H9 (cell line): ENCODE measurements at regions not wholly inside any gene's neighbourhood (a gene's known extent, or its start where the extent isn't known, plus 50 kb on each side); places are given as distances from the start of the nearest gene placed in this dataset.

Source experiments
- DNase-seq: peaks from one replicate; pipeline ENCODE4 v3.0.0-alpha.2; 2017
- H2AFZ ChIP-seq: one replicate; pipeline ENCODE4 v1.6.1; 2013; ENCODE audit warnings: mild to moderate bottlenecking, low read length, control low read depth, moderate library complexity
- H2AK5ac ChIP-seq: 2 replicates; pipeline ENCODE4 v1.6.1; 2013; ENCODE audit warnings: low read length, control low read depth, mixed read lengths; ENCODE audit not compliant: insufficient read length
- H2BK120ac ChIP-seq: one replicate; pipeline ENCODE4 v1.6.1; 2013; ENCODE audit warnings: low read depth, mild to moderate bottlenecking, low read length, control low read depth, inconsistent platforms; ENCODE audit not compliant: poor library complexity, severe bottlenecking
- H2BK12ac ChIP-seq: 2 replicates; pipeline ENCODE4 v1.6.1; 2013; ENCODE audit warnings: low read length, control low read depth, mixed read lengths, low read depth; ENCODE audit not compliant: insufficient read length
- H2BK15ac ChIP-seq: 2 replicates; pipeline ENCODE4 v1.6.1; 2013; ENCODE audit warnings: low read depth, low read length, control low read depth
- H2BK20ac ChIP-seq: one replicate; pipeline ENCODE4 v1.6.1; 2013; ENCODE audit warnings: low read depth, mild to moderate bottlenecking, low read length, control low read depth, inconsistent platforms; ENCODE audit not compliant: poor library complexity, severe bottlenecking
- H2BK5ac ChIP-seq: 2 replicates; pipeline ENCODE4 v1.6.1; 2013; ENCODE audit warnings: low read length, control low read depth, mixed read lengths; ENCODE audit not compliant: insufficient read length
- H3K14ac ChIP-seq: 2 replicates; pipeline ENCODE4 v1.6.1; 2013; ENCODE audit warnings: low read length, control low read depth; ENCODE audit not compliant: insufficient read depth
- H3K18ac ChIP-seq: 2 replicates; pipeline ENCODE4 v1.6.1; 2013; ENCODE audit warnings: low read depth, mild to moderate bottlenecking, mixed read lengths, low read length, control low read depth; ENCODE audit not compliant: insufficient read length
- H3K23ac ChIP-seq: 2 replicates; pipeline ENCODE4 v1.6.1; 2013; ENCODE audit warnings: low read length, control low read depth, mixed read lengths, low read depth; ENCODE audit not compliant: insufficient read length
- H3K23me2 ChIP-seq: 2 replicates; pipeline ENCODE4 v1.6.1; 2013; ENCODE audit warnings: low read depth, mild to moderate bottlenecking, mixed read lengths, low read length, control low read depth; ENCODE audit not compliant: insufficient read length, poor library complexity, severe bottlenecking
- H3K27ac ChIP-seq: 2 replicates; pipeline ENCODE4 v1.5.1; 2013; ENCODE audit warnings: low read length, control low read depth, mixed read lengths, low read depth; ENCODE audit not compliant: insufficient read length
- H3K27me3 ChIP-seq: 2 replicates; pipeline ENCODE4 v1.6.1; 2013; ENCODE audit warnings: low read length, control low read depth, inconsistent platforms; ENCODE audit not compliant: insufficient read depth
- H3K4ac ChIP-seq: 2 replicates; pipeline ENCODE4 v1.6.1; 2013; ENCODE audit warnings: low read depth, mild to moderate bottlenecking, control low read depth, inconsistent platforms, low read length, moderate library complexity
- H3K4me1 ChIP-seq: 2 replicates; pipeline ENCODE4 v1.6.1; 2013; ENCODE audit warnings: low read length, control low read depth, inconsistent platforms; ENCODE audit not compliant: insufficient read depth
- H3K4me2 ChIP-seq: 2 replicates; pipeline ENCODE4 v1.6.1; 2013; ENCODE audit warnings: low read length, control low read depth, mixed read lengths; ENCODE audit not compliant: insufficient read length, insufficient read depth
- H3K56ac ChIP-seq: 2 replicates; pipeline ENCODE4 v1.6.1; 2013; ENCODE audit warnings: low read depth, mild to moderate bottlenecking, mixed read lengths, low read length, control low read depth; ENCODE audit not compliant: insufficient read length
- H3K79me1 ChIP-seq: 2 replicates; pipeline ENCODE4 v1.6.1; 2013; ENCODE audit warnings: low read depth, mild to moderate bottlenecking, moderate library complexity, low read length, control low read depth, inconsistent platforms; ENCODE audit not compliant: insufficient read depth, poor library complexity, severe bottlenecking
- H3K79me2 ChIP-seq: 2 replicates; pipeline ENCODE4 v1.6.1; 2013; ENCODE audit warnings: low read length, control low read depth, inconsistent platforms; ENCODE audit not compliant: insufficient read depth
- H3K9ac ChIP-seq: 2 replicates; pipeline ENCODE4 v1.6.1; 2013; ENCODE audit warnings: low read length, control low read depth, mixed read lengths; ENCODE audit not compliant: insufficient read length; ENCODE audit errors: extremely low read depth
- H3K9me3 ChIP-seq: one replicate; pipeline ENCODE4 v1.6.1; 2013; ENCODE audit warnings: low read depth, low read length, inconsistent platforms; ENCODE audit not compliant: control insufficient read depth
- H3T11ph ChIP-seq: one replicate; pipeline ENCODE4 v1.6.1; 2013; ENCODE audit warnings: mild to moderate bottlenecking, low read length, control low read depth, inconsistent platforms
- H4K20me1 ChIP-seq: one replicate; pipeline ENCODE4 v1.6.1; 2013; ENCODE audit not compliant: control insufficient read depth, insufficient read length, insufficient read depth
- H4K5ac ChIP-seq: 2 replicates; pipeline ENCODE4 v1.6.1; 2013; ENCODE audit warnings: low read depth, mild to moderate bottlenecking, mixed read lengths, low read length, control low read depth; ENCODE audit not compliant: insufficient read length
- H4K8ac ChIP-seq: replicated peaks from 2 replicates; pipeline ENCODE4 v1.6.1; 2013; ENCODE audit warnings: low read length, control low read depth, mixed read lengths, low read depth; ENCODE audit not compliant: insufficient read length
- H4K91ac ChIP-seq: 2 replicates; pipeline ENCODE4 v1.6.1; 2013; ENCODE audit warnings: low read depth, mild to moderate bottlenecking, moderate library complexity, mixed read lengths, low read length, control low read depth; ENCODE audit not compliant: insufficient read length
- H3K27ac Mint-ChIP-seq, 3 experiments: 2 replicates in 2 of 3; 3 replicates in 1 of 3; pipeline ENCODE4 v1.8.0; 2020 to 2021; ENCODE audit warnings: mixed read lengths in 3 of 3, mild to moderate bottlenecking in 1 of 3, moderate library complexity in 1 of 3
- H3K27me3 Mint-ChIP-seq: 2 replicates; pipeline ENCODE4 v1.8.0; 2021; ENCODE audit warnings: low read depth, mild to moderate bottlenecking, moderate library complexity, mixed read lengths
- H3K36me3 Mint-ChIP-seq, 3 experiments: 2 replicates in 2 of 3; 3 replicates in 1 of 3; pipeline ENCODE4 v1.8.0; 2020 to 2021; ENCODE audit warnings: low read depth in 3 of 3, mixed read lengths in 3 of 3; ENCODE audit not compliant: insufficient read depth in 1 of 3
- H3K4me1 Mint-ChIP-seq, 2 experiments: 2 replicates each; pipeline ENCODE4 v1.8.0; 2020; ENCODE audit warnings: mixed read lengths in 2 of 2
- H3K4me3 Mint-ChIP-seq, 2 experiments: 2 replicates in 1 of 2; 3 replicates in 1 of 2; pipeline ENCODE4 v1.8.0; 2020 to 2021; ENCODE audit warnings: mild to moderate bottlenecking in 2 of 2, mixed read lengths in 2 of 2, moderate library complexity in 1 of 2
- H3K9me3 Mint-ChIP-seq, 2 experiments: 2 replicates in 1 of 2; 3 replicates in 1 of 2; pipeline ENCODE4 v1.8.0; 2020; ENCODE audit warnings: mild to moderate bottlenecking in 2 of 2, mixed read lengths in 2 of 2, moderate library complexity in 1 of 2
- CTCF ChIP-seq: fragments of 200-600 bp; sonication (generic); conservative IDR thresholded peaks from 3 replicates; pipeline ENCODE4 v1.8.0; 2021; ENCODE audit warnings: antibody characterized with exemption, mild to moderate bottlenecking
- WGBS: extraction: QIAGEN DNeasy Blood & Tissue Kit; methylation state at CpG from one replicate; pipeline ENCODE4 v1.1.7; 2013; ENCODE audit warnings: missing lambda C conversion rate, low lambda C conversion rate, mixed read lengths; ENCODE audit not compliant: insufficient read length; ENCODE audit errors: extremely low coverage; 5-methylcytosine and 5-hydroxymethylcytosine counted together

- WGBS: no CpG with 5 or more reads among the region's 8 CpGs
Observed at GRCh38 chr15:95565016-95565600, 765.4 kb upstream of the NR2F2 start.

More at GRCh38 chr15:95565016-95565600, 765.4 kb upstream of the NR2F2 start:
- TF ChIP-seq CTCF: no peak
- no peak overlapping the region for H3K4me3 Mint-ChIP-seq
- H4K20me1 ChIP-seq: no peaks in the 10 kb centered on the region
- no peak overlapping the region for H3T11ph ChIP-seq
- H3K9me3 ChIP-seq: no peaks in the 10 kb centered on the region
- DNase-seq: no peak
- no peak overlapping the region for H3K18ac ChIP-seq
- H3K36me3 Mint-ChIP-seq: no peaks in the 10 kb centered on the region
- no peak overlapping the region for H3K56ac ChIP-seq
- H2BK15ac ChIP-seq: no peak overlapping the region
- H3K4me1 Mint-ChIP-seq: peaks cover 3 to 5% of the 10 kb centered on the region in 2 experiments; a peak in 1 of 4 replicates
- no peak overlapping the region for H3K9ac ChIP-seq
- H3K4ac ChIP-seq: no peak overlapping the region
- no peak overlapping the region for H3K27ac ChIP-seq
- no peak overlapping the region for H2BK12ac ChIP-seq
- H4K91ac ChIP-seq: no peak overlapping the region
- no peak overlapping the region for H4K5ac ChIP-seq
- H3K9me3 Mint-ChIP-seq: no peaks in the 10 kb centered on the region
- H3K27ac Mint-ChIP-seq: no peak overlapping the region
- no peak overlapping the region for H2AK5ac ChIP-seq
- no peak overlapping the region for H2BK120ac ChIP-seq
- H2BK20ac ChIP-seq: no peak overlapping the region
- H3K27me3 ChIP-seq: no peaks in the 10 kb centered on the region
- no peak overlapping the region for H2AFZ ChIP-seq
- H3K79me2 ChIP-seq: no peaks in the 10 kb centered on the region
- H3K79me1 ChIP-seq: no peaks in the 10 kb centered on the region
- H4K8ac ChIP-seq: no peak overlapping the region
- H3K27me3 Mint-ChIP-seq: no peaks in the 10 kb centered on the region
- H3K4me1 ChIP-seq: no peaks in the 10 kb centered on the region
- H3K23me2 ChIP-seq: no peaks in the 10 kb centered on the region
- no peak overlapping the region for H3K23ac ChIP-seq
- no peak overlapping the region for H3K14ac ChIP-seq
- no peak overlapping the region for H3K4me2 ChIP-seq
- H2BK5ac ChIP-seq: no peak overlapping the region
